WERI-Rb-1 (cell line): ENCODE measurements at regions not wholly inside any gene's neighbourhood (a gene's known extent, or its start where the extent isn't known, plus 50 kb on each side); places are given as distances from the start of the nearest gene placed in this dataset.

Experiments
- DNase-seq: peaks from one replicate; pipeline ENCODE4 v3.0.0-alpha.2; 2020
- H3K27ac ChIP-seq: fragments of 250-450 bp; sonication (Bioruptor Pico); 2 replicates; pipeline ENCODE4 v1.5.1; 2020; ENCODE audit warnings: mild to moderate bottlenecking, moderate library complexity
- H3K27me3 ChIP-seq: fragments of 250-450 bp; sonication (Bioruptor Pico); 2 replicates; pipeline ENCODE4 v1.5.1; 2021; ENCODE audit warnings: mild to moderate bottlenecking, low read depth, moderate library complexity; ENCODE audit not compliant: insufficient read depth, severe bottlenecking
- H3K36me3 ChIP-seq: fragments of 250-450 bp; sonication (Bioruptor Pico); 2 replicates; pipeline ENCODE4 v1.5.1; 2020; ENCODE audit warnings: mild to moderate bottlenecking, moderate library complexity
- H3K4me3 ChIP-seq: 2 replicates; pipeline ENCODE4 v1.5.1; 2011; ENCODE audit warnings: low read depth, mild to moderate bottlenecking, control low read depth, low read length
- H3K9me3 ChIP-seq: fragments of 250-450 bp; sonication (Bioruptor Pico); 2 replicates; pipeline ENCODE4 v1.5.1; 2021; ENCODE audit warnings: mild to moderate bottlenecking, moderate library complexity; ENCODE audit not compliant: severe bottlenecking
- TF ChIP-seq, protein P1 (sequence below): IDR thresholded peaks from 2 replicates; pipeline ENCODE4 v1.5.1; 2011; ENCODE audit warnings: low read depth, mild to moderate bottlenecking, control low read depth, inconsistent platforms, low read length

- TF ChIP-seq, protein P1, sequence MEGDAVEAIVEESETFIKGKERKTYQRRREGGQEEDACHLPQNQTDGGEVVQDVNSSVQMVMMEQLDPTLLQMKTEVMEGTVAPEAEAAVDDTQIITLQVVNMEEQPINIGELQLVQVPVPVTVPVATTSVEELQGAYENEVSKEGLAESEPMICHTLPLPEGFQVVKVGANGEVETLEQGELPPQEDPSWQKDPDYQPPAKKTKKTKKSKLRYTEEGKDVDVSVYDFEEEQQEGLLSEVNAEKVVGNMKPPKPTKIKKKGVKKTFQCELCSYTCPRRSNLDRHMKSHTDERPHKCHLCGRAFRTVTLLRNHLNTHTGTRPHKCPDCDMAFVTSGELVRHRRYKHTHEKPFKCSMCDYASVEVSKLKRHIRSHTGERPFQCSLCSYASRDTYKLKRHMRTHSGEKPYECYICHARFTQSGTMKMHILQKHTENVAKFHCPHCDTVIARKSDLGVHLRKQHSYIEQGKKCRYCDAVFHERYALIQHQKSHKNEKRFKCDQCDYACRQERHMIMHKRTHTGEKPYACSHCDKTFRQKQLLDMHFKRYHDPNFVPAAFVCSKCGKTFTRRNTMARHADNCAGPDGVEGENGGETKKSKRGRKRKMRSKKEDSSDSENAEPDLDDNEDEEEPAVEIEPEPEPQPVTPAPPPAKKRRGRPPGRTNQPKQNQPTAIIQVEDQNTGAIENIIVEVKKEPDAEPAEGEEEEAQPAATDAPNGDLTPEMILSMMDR, result no peak
- Histone ChIP-seq H3K27ac (no peak overlapping the region), H3K36me3 (no peaks in the 10 kb centered on the region), H3K4me3 (no peak overlapping the region), H3K27me3 (no peaks in the 10 kb centered on the region), H3K9me3 (no peaks in the 10 kb centered on the region)
- DNase-seq, result no peak
These were observed 920.1 kb downstream of the BRD1 start for GRCh38 chr22:48907591-48907990.

DNA sequence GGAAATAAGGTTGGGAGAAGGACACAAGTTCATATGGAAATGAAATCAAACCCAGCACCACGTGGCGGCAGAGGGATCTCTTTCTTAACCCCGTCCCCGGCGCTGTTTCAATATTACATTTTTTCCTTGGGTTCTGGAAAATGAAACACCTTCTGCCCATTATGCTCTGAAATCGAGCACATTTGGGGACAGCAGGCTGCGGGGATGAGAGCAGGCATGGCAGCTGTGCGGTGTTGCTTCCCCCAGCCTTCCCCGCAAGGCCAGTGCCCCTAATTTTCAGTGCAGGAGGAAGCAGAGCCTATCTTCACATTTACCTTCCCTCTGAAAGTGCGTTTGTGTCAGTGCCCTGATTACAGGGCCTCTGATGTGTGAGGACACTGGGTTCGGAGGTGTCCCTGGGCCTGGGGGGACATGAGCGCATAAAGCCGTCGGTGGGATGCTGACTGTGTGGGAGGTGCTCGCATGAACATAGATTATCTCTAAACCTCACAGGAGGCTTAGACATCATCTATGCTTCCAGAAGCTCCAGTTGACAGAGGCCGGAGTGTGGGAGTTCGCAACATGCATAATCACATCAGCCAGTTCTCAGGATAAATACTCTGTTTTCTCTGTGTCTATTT, 921.3 kb downstream of the BRD1 start:
- no peak overlapping the region for H3K27ac ChIP-seq
- no peaks in the 10 kb centered on the region for H3K36me3 ChIP-seq
- H3K9me3 ChIP-seq, result no peaks in the 10 kb centered on the region
- DNase-seq, result no peak
- TF ChIP-seq, protein P1, result no peak
- no peak overlapping the region for H3K4me3 ChIP-seq
- H3K27me3 ChIP-seq, result no peaks in the 10 kb centered on the region

DNA sequence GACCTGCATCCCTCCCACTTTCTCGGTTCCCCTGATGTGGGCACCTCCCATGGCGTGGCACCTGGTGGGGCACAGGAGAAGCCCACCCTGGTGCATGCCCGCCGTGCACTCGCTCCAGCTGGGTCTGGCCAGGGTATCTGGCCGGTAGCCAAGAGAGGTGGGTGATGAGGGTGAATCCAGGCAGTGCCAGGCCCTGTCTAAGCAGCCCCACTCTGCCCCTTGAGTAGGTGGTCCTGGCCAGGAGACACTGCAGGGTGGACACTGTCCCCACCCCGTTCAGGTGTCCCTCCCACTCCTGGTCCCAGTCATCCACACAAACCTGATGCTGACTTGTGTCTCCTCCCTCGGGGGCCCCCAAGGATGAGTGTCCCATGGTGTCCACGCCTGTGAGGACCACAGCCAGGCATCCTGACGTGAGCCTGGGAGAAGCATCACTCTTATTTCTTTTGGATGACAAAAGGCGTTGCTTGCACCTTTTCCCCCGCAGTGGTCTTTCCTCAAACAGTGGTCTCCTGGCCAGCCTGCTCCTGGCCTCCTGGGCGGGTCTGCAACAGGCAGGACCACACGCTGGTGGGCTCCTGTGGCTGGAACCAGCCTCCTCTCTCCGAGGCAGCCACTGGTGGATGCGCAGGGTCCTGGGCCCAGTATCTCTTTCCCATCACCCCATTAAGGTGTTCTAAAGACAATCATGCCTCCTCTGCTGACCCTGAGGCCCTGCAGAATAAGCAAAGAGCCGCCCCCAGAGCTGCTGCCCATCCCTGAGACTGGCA, 922.3 kb downstream of the BRD1 start:
- Histone ChIP-seq H3K9me3 (no peaks in the 10 kb centered on the region), H3K27ac (no peak overlapping the region), H3K36me3 (no peaks in the 10 kb centered on the region), H3K27me3 (no peaks in the 10 kb centered on the region), H3K4me3 (no peak overlapping the region)
- TF ChIP-seq, protein P1, result no peak
- no peak for DNase-seq

GRCh38 chr22:48902983-48903650, 924.6 kb downstream of the BRD1 start:
- H3K36me3 ChIP-seq, result no peaks in the 10 kb centered on the region
- TF ChIP-seq, protein P1, result no peak
- no peaks in the 10 kb centered on the region for H3K27me3 ChIP-seq
- no peaks in the 10 kb centered on the region for H3K9me3 ChIP-seq
- no peak overlapping the region for H3K27ac ChIP-seq
- no peak overlapping the region for H3K4me3 ChIP-seq
- no peak for DNase-seq

DNA sequence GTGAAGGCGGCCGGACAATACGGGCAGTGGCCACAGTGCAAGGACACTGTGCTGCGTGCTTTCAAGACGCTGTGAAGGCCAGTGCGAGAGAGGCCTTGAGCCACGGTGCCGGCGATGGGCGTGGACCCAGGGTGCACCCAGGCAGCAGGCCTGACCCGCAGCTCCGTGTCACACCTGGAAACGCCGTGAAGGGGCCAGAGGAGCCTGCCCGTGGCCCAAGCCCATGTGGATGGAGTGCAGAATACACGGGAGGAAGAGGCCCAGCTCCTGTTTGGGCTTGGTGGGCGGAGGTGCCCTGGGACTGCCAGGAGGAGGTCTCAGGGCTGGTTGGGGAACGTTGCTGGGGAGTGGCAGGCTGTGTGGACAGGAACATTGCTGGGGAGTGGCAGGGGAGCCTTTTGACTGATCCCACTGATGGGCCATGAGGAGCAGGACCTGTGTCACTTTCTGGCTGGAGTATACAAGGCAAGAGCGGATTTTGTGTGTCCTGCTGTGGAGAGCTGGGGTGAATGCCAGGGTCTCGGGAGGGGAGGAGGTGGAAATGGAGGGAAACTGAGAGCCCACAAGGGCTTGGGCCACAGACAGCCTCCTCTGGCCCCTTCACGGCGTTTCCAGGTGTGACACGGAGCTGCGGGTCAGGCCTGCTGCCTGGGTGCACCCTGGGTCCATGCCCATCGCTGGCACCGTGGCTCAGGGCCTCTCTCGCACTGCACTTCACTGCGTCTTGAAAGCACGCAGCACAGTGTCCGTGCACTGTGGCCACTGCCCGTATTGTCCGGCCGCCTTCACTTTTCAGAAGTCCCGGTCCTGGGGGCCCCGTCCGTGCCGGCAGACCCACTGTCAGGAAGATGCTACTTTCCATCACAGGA, 925.4 kb downstream of the BRD1 start:
- Histone ChIP-seq H3K27ac (no peak overlapping the region), H3K27me3 (no peaks in the 10 kb centered on the region), H3K36me3 (no peaks in the 10 kb centered on the region), H3K4me3 (no peak overlapping the region), H3K9me3 (no peaks in the 10 kb centered on the region)
- TF ChIP-seq, protein P1, result no peak
- no peak for DNase-seq
